GM19324 (cell line): ENCODE measurements at regions not wholly inside any gene's neighbourhood (a gene's known extent, or its start where the extent isn't known, plus 50 kb on each side); places are given as distances from the start of the nearest gene placed in this dataset.

ENCODE experiments used
- ATAC-seq: cut with Tn5 transposase; IDR thresholded peaks from one replicate; pipeline ENCODE4 v1.9.1; 2021; ENCODE audit warnings: mild to moderate bottlenecking, moderate library complexity; ENCODE audit not compliant: unreplicated experiment, low FRiP score

- ATAC-seq, result no peak
These were observed 314.7 kb upstream of the ATP2B1 start for GRCh38 chr12:90023207-90023900.

- ATAC-seq, result no peak
These were observed 313.3 kb upstream of the ATP2B1 start for GRCh38 chr12:90021795-90022440.

DNA sequence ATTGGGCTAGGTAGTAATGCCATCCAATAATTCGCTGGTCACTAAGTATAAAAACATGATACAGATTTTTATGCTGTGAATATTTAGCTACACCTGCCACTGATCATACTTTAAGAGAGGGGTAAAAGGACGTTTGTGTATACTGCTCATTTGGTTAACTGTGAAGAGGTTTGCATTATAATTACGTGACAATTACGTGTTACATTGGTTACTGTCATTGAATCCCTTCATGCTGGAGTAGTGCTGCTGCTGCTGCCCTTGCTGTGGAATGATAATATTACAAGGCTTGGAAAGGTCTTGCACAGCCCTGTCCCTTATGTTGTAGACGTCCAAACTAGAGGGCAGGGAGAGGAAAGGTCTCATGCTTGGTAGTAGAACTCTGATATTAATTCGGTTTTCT is 312.2 kb upstream of the ATP2B1 start:
- no peak for ATAC-seq

DNA sequence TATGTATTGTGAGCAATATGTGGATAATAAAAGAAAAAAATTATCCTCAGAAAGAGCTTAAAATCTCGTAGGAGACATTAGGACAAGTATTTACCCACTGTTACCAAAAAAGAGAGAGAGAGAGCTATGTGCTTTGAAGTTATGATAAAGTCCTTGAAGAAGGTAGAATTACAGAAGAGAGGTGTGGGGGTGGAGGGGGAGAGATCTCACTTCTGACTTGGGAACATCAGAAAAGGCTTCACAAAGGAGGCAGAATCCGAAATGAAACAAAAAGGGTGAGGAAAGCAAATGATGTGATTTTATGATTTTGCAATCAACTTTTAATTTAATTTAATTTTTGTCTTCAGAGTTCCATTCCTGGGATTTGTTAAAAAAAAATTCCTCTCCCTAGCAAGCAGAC is 311.8 kb upstream of the ATP2B1 start:
- ATAC-seq, result no peak

DNA sequence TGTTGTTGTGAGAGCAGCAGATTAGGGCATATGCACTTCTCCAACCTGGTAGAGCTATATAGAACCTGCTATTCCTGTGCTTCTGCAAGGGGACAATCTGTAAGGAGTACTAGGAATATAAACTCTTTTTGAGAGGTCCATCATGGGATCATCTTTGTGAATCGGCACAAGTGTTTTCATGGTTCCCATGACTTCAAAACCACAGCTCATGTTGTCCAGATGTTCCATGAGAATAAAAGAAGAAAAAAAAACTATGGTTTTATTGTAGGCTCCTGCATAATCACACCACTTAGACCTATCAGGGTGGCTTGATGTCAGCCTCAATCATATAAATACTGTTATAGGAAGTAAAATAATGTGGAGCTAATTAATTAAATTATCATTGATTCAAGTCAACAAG is 311.4 kb upstream of the ATP2B1 start:
- no peak for ATAC-seq

- no peak for ATAC-seq
These were observed 308.7 kb upstream of the ATP2B1 start for GRCh38 chr12:90017316-90017715.

DNA sequence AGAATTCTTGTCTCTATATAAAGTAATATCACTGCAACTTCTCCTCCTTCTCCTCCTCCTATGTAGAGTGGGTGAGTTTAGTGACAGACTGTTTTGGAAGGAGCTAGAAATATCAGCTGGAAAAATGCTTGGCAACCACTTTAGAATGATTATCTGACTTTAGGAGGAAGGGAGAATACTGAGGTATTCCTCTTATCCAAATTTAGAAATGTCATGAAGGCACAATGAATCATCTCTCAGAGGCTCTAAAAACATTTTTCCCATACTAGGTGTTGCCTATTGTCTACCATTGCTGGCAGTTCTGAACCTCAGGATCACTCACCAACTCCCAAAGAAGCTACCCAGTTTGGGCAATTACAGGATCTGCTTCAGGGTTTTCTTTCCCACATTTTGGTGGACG is 306.6 kb upstream of the ATP2B1 start:
- ATAC-seq, result no peak

GRCh38 chr12:90013409-90013808 is 304.8 kb upstream of the ATP2B1 start:
- peak; percentile 64 for ATAC-seq

- no peak for ATAC-seq
These were observed 301.5 kb upstream of the ATP2B1 start for GRCh38 chr12:90010089-90010488.

DNA sequence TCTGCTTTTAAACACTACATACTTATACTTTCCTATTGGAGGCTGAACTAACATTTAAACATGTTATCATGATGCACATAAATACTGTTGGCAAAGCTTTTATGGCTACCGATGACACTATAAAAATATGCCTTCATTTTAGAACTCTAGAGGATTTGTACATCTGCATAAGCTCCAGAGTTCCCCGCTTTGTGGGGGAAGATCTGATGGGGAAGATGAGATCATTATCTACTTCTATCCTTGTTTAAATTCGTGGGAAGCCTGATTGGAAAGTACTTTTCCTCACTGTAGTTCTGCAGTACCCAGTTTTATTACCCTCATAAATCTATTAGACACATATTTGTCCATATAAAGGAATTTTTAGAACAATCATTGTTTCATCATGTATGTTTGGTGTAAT is 299.6 kb upstream of the ATP2B1 start:
- no peak for ATAC-seq

DNA sequence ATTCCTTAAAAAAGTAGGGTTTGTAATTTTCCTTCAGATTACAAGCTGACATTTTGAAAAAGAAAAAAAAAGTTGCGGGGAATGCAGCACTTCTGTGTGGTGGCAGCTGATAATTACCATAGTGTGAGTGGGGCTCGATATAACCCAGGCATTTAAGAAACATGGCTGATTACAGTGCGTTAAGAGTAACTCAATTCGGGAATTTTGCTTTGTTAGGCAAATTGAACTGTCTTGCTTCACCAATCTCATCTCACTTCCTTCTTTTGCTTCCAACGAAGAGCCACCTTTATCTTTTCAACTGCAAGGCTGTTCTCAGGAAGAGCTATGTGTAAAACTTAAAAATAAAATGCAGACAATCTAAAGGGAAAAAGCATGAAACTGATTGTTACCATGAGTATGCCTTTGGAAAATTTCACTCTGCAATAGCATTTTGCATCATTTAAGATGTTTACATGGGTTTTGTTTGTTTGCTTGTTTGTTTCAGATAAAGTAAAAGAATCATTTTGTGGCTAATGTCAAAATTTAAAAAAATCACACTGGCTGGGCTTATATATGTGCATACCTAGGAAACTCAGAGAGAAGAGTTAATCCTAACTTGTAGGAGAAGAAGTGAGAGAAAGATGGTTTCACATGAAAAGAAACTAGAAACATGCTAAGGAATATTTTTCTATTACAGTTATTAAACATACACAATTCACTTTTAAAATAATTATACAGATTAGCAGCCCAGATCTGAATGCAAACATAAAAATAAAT is 295.9 kb upstream of the ATP2B1 start:
- ATAC-seq, result peak; percentile 47

- ATAC-seq, result no peak
These were observed 295.1 kb upstream of the ATP2B1 start for GRCh38 chr12:90003688-90004087.

GRCh38 chr12:90000721-90001120 is 292.1 kb upstream of the ATP2B1 start:
- ATAC-seq, result no peak

DNA sequence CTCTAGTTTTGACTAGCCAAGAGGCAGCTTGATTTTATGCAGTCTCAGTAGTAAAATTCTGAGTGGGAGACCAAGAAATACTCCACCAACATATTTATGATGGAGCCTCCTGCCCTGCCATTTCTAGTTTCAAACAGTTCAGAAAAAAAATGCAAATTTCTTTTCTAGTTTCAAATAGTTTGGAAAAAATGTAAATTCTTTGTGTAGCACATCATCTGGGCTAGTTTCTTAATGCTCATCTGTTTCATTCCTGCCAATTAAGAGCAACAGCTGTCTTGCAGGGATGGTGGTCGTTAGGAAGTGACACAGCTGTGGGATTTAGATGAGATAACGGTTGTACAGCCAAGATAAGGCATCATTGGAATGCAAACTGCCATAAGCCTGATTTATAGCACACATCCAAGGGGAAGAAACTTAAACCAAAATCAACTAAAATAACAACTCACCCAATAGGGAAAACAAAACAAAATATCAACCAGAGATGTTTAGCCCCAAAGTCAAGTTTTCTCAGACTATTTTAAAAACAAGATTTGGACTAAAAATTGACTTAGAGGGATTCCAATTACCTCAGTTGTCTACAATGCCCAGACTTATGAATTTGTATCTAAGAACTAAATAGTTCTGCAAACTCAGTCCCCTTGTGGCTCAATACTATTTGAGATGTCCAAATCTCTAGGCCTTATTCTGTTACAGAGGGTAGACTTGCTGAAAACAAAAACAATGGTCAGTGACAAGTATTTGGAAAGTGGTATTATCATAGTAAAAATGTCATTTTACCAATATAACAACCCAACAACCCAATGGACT is 291.3 kb upstream of the ATP2B1 start:
- ATAC-seq, result no peak

DNA sequence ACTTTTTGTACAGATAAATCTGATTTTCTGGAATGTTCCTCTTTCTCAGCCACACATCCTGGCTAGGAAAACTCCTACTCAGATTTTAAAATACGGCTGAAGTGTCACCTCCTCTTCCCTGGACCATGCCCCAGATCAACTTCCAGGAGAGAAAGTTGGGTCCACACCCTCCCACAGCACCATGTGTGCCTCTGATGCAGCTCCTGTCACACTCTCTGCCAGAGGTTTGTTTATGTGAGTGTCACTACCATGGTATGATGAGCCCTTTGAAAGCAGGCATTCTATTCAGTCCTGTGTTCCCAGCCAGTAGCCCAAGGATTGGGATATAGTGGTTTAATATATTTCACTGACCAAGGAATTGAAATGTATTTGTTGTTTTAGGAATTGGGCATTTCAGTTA is 287.2 kb upstream of the ATP2B1 start:
- no peak for ATAC-seq

DNA sequence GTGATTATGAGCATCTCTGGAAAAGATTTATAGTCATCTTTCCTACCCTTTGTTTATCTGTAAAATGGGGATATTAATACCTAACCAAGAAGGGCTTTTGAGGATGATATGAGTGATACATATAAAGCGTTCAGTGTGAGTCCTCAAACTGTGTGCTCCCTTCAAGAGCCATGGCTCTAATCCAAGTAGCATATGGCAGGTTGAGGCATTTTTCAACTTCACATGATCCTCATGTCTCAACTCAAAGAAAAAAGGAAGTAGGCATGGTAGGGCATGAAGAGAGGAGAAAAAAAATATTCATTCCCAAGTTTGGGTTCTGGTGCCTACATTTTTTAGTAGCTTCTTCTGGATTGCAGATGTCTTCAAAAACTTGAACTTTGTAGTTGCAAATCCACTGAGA is 286.3 kb upstream of the ATP2B1 start:
- no peak for ATAC-seq

DNA sequence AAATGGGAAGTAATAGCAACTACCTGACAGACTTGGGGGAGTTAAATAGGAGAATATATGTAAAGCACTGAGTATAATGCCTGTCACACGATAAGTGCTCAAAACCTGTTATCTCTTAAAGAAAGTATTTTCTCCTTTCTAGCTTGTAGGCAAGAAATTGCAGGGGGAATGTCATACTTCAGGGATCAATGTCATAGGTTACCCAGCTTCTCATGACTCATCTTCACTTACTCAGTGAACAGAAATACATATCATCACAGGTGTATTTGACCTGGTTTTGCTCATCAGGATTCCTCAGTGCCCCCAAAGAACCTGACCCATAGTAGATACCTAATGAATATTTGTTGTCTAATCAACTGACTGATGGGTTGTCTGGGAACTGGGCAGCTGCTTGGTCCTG is 285.0 kb upstream of the ATP2B1 start:
- no peak for ATAC-seq

DNA sequence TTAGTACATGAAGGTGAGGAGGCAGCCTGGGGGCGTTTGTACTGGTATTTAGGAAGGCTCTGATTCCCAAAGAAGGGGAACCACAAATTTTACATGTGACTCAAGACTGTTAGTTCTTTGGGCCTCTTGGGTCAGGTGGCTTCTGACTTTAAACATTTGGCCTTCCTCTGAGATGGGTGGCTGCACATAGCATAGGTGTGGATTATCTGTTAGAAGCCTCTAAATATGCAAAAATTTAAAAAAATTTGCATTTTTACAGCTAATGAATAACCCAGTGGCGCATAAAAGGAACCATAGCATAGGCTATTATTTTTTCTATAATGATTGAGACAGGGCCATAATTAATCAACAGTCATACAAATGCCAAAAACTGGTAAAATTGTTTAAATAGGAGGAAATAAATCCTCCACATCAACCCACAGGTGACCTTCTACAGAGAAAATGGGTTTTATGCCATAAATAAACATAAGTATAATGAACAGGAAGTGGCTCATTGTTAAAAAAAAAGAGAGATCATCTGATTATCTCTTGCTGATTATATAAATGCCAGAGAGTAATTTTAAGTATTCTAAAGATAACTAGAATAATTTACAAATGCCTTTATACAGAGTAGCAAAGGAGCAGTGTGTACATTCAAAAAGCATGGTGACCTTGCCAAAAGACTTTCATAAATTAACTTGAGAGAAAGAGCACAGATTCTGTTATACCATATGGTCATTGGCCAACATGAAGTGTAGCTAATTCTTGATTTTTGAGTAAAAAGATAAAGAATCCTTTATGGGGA is 284.2 kb upstream of the ATP2B1 start:
- no peak for ATAC-seq

GRCh38 chr12:89991807-89992590 is 283.4 kb upstream of the ATP2B1 start:
- ATAC-seq, result no peak
